GM21717 (cell line): ENCODE measurements at regions not wholly inside any gene's neighbourhood (a gene's known extent, or its start where the extent isn't known, plus 50 kb on each side); places are given as distances from the start of the nearest gene placed in this dataset.
"Not testable (repeated sequence)": the region's sequence is repeated elsewhere in the genome, so short reads cannot be mapped to it uniquely, and the experiment has no call there.

Source experiments
- ATAC-seq: cut with Tn5 transposase; IDR thresholded peaks from one replicate; pipeline ENCODE4 v1.9.1; 2021; ENCODE audit warnings: mild to moderate bottlenecking, moderate library complexity; ENCODE audit not compliant: unreplicated experiment

- ATAC-seq, result no peak
Observed at GRCh38 chr2:59413751-59414570, 1139.5 kb downstream of the BCL11A start.

- ATAC-seq, result no peak
Observed at GRCh38 chr2:59399126-59399525, 1154.3 kb downstream of the BCL11A start.

- ATAC-seq, result no peak
Observed at GRCh38 chr2:59398081-59398480, 1155.4 kb downstream of the BCL11A start.

GRCh38 chr2:59395119-59395518 lies 1154.0 kb upstream of the FANCL start:
- no peak for ATAC-seq

DNA sequence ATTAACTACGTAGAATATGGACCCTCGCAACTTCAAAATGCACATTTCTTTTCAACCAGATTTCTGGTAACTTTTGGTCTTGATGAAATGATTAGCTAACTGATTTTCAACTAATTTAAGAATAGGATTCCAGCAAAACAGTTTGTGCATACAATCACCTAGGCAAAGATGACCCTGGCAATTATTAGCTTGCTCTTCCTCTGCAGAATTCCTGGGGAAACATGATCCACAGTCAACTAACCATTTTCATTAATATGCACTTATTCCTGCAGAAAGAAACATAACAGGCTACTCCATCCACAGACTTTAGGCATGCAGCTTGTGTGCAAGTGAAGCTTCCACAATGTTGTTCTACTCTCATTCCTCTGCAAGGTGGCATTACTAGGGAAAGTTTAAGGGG lies 1150.8 kb upstream of the FANCL start:
- ATAC-seq, result no peak

DNA sequence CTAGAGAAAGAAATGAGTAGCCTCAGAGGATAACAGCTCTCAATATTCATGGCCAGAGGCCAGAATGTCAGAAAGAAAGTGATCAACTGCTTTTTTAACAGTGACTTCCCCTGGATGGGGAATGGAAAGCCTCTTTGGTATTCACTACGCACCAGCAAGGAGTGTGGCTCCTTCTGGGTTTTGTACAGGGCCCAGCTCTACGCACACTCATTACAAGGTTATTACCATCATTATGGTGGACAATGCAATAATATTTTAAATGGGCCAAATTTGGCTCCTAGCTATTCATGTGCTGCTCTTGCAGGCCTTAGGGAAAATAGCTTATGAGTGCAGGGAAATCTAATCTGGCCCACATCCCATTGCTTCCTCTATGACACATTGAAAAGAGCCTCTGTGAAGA lies 1149.5 kb upstream of the FANCL start:
- ATAC-seq, result no peak

DNA sequence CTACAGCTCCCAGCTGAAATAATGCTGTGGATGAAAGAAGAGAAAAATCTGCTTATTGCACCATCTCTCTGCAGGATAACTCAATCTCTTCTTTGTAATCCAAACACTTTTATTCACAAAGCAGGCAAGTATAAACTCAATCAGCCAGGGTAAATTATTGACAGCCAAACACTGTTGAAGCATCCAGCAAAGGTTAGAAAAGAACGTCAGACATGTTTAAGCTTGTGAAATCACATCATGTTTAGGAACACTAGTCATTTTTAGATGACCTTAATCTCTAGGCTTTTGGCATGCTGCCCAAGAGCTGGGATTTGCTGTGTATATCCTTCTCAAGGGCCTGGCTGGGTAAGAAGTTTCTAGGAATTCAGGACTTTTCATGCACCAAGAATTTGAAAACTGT lies 1148.1 kb upstream of the FANCL start:
- ATAC-seq, result no peak

DNA sequence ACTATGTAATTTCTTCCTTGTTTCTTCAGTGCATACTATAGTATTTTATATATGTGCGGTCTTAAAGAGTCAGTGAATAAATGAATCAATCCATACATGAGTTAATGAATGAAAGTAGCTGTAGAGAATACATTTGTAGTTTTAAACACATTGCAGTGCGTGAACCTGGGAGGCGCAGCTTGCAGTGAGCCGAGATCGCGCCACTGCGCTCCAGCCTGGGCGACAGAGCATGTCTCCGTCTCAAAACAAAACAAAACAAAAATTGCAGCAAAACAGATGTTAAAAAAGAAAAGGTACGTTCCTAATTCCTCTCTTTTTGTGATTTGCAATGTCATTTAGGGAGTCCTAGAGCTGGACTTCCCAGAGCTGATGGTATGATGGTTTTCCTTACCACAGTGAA lies 1144.8 kb upstream of the FANCL start:
- ATAC-seq, result no peak

GRCh38 chr2:59383473-59383872 lies 1142.3 kb upstream of the FANCL start:
- no peak for ATAC-seq

GRCh38 chr2:59378127-59378526 lies 1137.0 kb upstream of the FANCL start:
- no peak for ATAC-seq

DNA sequence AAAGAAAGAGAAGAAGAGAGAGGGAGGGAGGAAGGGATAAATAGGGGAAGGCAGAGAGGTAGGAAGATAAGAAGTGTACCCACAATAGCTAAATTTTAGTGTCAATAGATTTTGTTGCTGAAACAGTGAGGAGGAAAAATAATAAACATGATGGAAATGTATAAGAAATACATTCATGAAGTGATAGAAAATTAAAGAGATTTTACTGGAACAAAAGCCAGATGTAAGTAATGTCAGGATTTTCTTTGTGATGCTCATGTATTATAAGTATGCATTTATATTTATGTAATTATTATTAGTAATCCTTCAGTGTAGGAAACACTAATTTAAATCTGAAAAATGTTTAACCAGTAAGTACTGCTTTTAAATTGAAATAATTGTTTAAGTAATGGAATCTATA lies 1125.2 kb upstream of the FANCL start:
- ATAC-seq, result no peak

- ATAC-seq, result no peak
Observed at GRCh38 chr2:59354498-59354897, 1113.4 kb upstream of the FANCL start.

GRCh38 chr2:59353306-59353921 lies 1112.3 kb upstream of the FANCL start:
- no peak for ATAC-seq

DNA sequence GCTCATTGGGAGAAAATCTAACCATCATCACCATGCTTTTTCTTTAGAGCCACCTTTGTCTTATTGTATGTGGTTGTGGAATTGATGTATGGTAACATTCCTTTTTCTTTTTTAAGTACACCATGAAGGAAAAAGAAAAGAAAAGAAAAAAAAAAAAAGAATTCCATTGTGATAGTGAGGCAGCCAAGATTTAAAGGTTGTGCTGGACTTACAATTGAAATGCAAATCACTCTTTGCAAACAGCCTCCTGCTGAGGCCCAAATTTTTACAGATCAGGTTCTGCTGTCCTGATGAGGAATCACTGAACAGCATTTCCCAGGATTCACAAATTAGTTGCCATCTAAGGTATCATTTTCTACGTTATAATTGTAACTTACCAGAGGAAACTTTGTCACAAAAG lies 1101.0 kb upstream of the FANCL start:
- ATAC-seq, result no peak

- ATAC-seq, result no peak
Observed at GRCh38 chr2:59339837-59340207, 1098.7 kb upstream of the FANCL start.

DNA sequence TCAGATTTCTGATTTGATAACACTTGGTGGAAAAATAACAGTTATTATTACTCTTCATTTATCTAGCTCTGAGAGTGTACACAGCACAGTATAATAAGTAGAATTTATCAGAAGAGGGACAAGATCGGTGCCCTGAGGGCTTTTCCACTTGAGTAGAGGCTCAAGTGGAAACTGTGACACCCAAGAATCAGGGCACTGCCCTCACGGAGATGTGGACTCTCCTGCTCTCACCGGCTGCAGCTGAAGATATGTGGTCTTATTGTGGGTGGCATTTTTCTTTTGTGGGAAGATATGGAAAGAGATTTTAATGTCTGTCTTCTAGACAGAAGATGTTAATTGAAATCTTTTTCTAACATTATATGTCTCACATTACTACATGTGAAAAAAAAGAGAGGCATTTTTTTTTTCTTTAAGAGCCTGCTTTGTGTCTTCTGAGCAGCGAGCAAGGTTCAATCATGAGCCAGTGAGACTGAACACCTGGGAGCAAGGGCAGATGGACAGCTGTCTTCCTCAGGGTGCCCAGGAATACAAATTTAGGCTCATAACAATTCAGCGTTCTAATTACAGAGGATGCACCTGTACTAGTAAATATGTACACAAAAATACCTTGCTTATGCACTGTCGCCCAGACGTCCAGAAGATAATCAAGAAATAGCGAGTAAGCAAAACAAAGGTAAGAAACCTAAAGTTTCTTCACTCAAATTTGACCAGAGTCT lies 1098.2 kb upstream of the FANCL start:
- ATAC-seq, result no peak

GRCh38 chr2:59333007-59333406 lies 1091.9 kb upstream of the FANCL start:
- ATAC-seq, result no peak

GRCh38 chr2:59326581-59327365 lies 1085.6 kb upstream of the FANCL start:
- ATAC-seq, result not testable (repeated sequence)

DNA sequence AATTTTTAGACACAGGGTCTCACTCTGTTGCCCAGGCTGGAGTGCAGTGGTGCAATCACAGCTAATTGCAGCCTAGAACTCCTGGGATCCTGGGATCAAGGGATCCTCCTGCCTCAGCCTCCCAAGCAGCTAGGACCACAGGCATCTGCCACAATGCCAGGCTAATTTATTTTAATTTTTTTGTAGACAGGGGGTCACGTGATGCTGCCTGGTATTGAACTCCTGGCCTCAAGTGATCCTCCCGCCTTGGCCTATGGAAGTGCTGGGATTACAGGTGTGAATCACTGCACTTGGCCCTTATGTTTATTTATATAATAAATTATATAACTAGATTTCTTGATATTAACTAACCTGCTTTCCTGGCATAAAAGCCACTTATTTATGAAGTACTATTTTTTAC lies 1081.7 kb upstream of the FANCL start:
- ATAC-seq, result no peak

- no peak for ATAC-seq
Observed at GRCh38 chr2:59322005-59322404, 1080.9 kb upstream of the FANCL start.

GRCh38 chr2:59314031-59314766 lies 1073.1 kb upstream of the FANCL start:
- ATAC-seq, result no peak
